ENCODE measurements at regions not wholly inside any gene's neighbourhood (a gene's known extent, or its start where the extent isn't known, plus 50 kb on each side); places are given as distances from the start of the nearest gene placed in this dataset.

- no peaks in the 10 kb centered on the region for H3K9me3 Mint-ChIP-seq
- H3K4me3 Mint-ChIP-seq = no peak overlapping the region
- ATAC-seq = no peak
These were observed 251.8 kb upstream of the NFE2L3 start for GRCh38 chr7:25900245-25900644.

GRCh38 chr7:25900877-25901276, 251.1 kb upstream of the NFE2L3 start:
- Mint-ChIP-seq H3K36me3 (no peaks in the 10 kb centered on the region), H3K4me1 (peaks cover 7% of the 10 kb centered on the region), H3K27ac (no peak overlapping the region), H3K9me3 (no peaks in the 10 kb centered on the region), H3K4me3 (no peak overlapping the region)
- ATAC-seq = no peak
- DNase-seq (ENCODE audit: low spot score in 2 of 2) = no peak

More at GRCh38 chr7:25900245-25900644, 251.8 kb upstream of the NFE2L3 start:
- no peak for DNase-seq (ENCODE audit: low spot score in 2 of 2)
- Mint-ChIP-seq H3K4me1 (peaks cover 7% of the 10 kb centered on the region), H3K36me3 (no peaks in the 10 kb centered on the region), H3K27ac (no peak overlapping the region)

DNA sequence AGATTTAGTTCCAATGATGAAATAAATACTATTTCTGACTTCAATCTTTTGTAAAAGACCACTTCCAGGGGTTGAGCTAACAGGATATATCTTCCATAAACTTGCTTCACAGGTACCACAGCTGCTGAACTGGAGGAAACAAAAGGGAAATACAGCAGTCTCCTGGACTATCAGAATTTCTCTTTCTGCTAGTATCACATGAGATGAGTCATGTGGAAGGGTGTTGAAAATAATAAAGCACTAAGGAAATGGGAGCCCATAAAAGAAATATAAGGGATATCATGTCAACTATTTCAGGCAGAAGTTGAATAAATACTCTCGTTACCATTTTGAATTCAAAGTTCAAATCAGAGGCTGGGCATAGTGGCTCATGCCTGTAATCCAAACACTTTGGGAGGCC, 250.3 kb upstream of the NFE2L3 start:
- H3K9me3 Mint-ChIP-seq = no peaks in the 10 kb centered on the region
- no peak overlapping the region for H3K27ac Mint-ChIP-seq
- no peak overlapping the region for H3K4me3 Mint-ChIP-seq
- H3K36me3 Mint-ChIP-seq = no peaks in the 10 kb centered on the region
- H3K4me1 Mint-ChIP-seq = peaks cover 10% of the 10 kb centered on the region
- ATAC-seq = no peak
- no peak for DNase-seq (ENCODE audit: low spot score in 2 of 2)

GRCh38 chr7:25906003-25906402, 246.0 kb upstream of the NFE2L3 start:
- H3K4me3 Mint-ChIP-seq = no peak overlapping the region
- peak overlapping the region; percentile 4 for H3K27ac Mint-ChIP-seq
- no peak for ATAC-seq
- DNase-seq (ENCODE audit: low spot score in 2 of 2) = no peak
- H3K36me3 Mint-ChIP-seq = no peaks in the 10 kb centered on the region
- H3K4me1 Mint-ChIP-seq = peaks cover 18% of the 10 kb centered on the region
- H3K9me3 Mint-ChIP-seq = no peaks in the 10 kb centered on the region

DNA sequence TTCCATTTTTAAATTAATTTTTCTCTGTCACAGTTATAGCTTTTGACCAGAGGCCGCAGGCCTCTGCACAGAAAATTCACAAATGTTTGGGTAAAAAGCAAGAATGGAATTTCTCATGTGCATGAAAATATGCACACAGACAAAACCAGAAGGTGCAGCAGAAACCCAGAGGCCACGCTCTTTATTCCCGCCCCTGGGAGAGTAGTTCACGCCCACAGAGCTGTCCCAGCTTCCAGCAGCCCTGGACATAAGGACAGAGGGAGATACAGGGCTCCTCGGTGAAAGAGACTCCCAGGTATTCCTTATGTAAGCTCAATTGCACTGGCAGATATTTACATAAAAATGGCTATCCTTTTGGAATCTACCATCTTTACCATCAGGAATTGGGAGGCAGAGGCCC, 245.2 kb upstream of the NFE2L3 start:
- Mint-ChIP-seq H3K9me3 (no peaks in the 10 kb centered on the region), H3K36me3 (no peaks in the 10 kb centered on the region), H3K27ac (no peak overlapping the region), H3K4me3 (no peak overlapping the region), H3K4me1 (peaks cover 18% of the 10 kb centered on the region)
- peak in 1 of 2 donors; percentile 6 for DNase-seq (ENCODE audit: low spot score in 2 of 2)
- ATAC-seq = no peak

- H3K36me3 Mint-ChIP-seq = no peaks in the 10 kb centered on the region
- ATAC-seq (no peak), DNase-seq (ENCODE audit: low spot score in 2 of 2) (no peak)
- H3K4me1 Mint-ChIP-seq = peaks cover 18% of the 10 kb centered on the region
- no peak overlapping the region for H3K27ac Mint-ChIP-seq
- no peak overlapping the region for H3K4me3 Mint-ChIP-seq
- no peaks in the 10 kb centered on the region for H3K9me3 Mint-ChIP-seq
These were observed 244.8 kb upstream of the NFE2L3 start for GRCh38 chr7:25907214-25907613.

DNA sequence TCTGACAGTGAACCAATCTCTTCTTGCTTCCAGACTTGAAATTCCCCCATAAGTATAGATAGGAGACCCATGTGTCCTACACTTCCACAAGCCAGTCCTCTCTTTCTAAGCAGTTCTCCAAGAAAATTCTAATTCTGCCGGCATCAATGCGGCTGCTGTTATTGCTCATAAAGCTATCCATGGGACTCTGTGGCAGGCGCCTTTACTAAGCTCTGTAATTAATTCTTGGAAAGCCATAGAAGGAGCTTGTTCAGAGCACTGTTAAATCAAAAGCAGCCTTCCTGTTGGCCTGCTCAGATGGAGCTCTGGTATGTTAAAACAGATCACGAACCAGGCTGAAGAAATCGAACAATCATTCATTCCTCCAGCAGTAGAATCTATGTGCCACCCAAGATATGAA, 244.3 kb upstream of the NFE2L3 start:
- no peak overlapping the region for H3K4me3 Mint-ChIP-seq
- no peak for DNase-seq (ENCODE audit: low spot score in 2 of 2)
- no peaks in the 10 kb centered on the region for H3K36me3 Mint-ChIP-seq
- ATAC-seq = no peak
- H3K4me1 Mint-ChIP-seq = peaks cover 18% of the 10 kb centered on the region
- H3K27ac Mint-ChIP-seq = no peak overlapping the region
- no peaks in the 10 kb centered on the region for H3K9me3 Mint-ChIP-seq

GRCh38 chr7:25908154-25908949, 243.6 kb upstream of the NFE2L3 start:
- H3K4me1 Mint-ChIP-seq = peaks cover 18% of the 10 kb centered on the region
- no peak overlapping the region for H3K27ac Mint-ChIP-seq
- ATAC-seq (peak; percentile 82), DNase-seq (ENCODE audit: low spot score in 2 of 2) (no peak)
- no peaks in the 10 kb centered on the region for H3K36me3 Mint-ChIP-seq
- H3K9me3 Mint-ChIP-seq = no peaks in the 10 kb centered on the region
- H3K4me3 Mint-ChIP-seq = no peak overlapping the region

- no peak for DNase-seq (ENCODE audit: low spot score in 2 of 2)
- Mint-ChIP-seq H3K36me3 (no peaks in the 10 kb centered on the region), H3K9me3 (no peaks in the 10 kb centered on the region), H3K4me3 (no peak overlapping the region), H3K4me1 (peaks cover 9% of the 10 kb centered on the region), H3K27ac (no peak overlapping the region)
- no peak for ATAC-seq
These were observed 240.0 kb upstream of the NFE2L3 start for GRCh38 chr7:25911738-25912607.

- H3K4me3 Mint-ChIP-seq = no peak overlapping the region
- peaks cover 7% of the 10 kb centered on the region for H3K9me3 Mint-ChIP-seq
- no peaks in the 10 kb centered on the region for H3K36me3 Mint-ChIP-seq
- DNase-seq (ENCODE audit: low spot score in 2 of 2) = no peak
- no peak overlapping the region for H3K27ac Mint-ChIP-seq
- peak; percentile 75 for ATAC-seq
- no peaks in the 10 kb centered on the region for H3K4me1 Mint-ChIP-seq
These were observed 238.3 kb upstream of the NFE2L3 start for GRCh38 chr7:25913598-25914224.

GRCh38 chr7:25918731-25919130, 233.3 kb upstream of the NFE2L3 start:
- no peak for DNase-seq (ENCODE audit: low spot score in 2 of 2)
- no peak overlapping the region for H3K4me3 Mint-ChIP-seq
- no peak overlapping the region for H3K27ac Mint-ChIP-seq
- H3K9me3 Mint-ChIP-seq = peaks cover 11% of the 10 kb centered on the region
- no peaks in the 10 kb centered on the region for H3K4me1 Mint-ChIP-seq
- no peaks in the 10 kb centered on the region for H3K36me3 Mint-ChIP-seq
- no peak for ATAC-seq

- DNase-seq (ENCODE audit: low spot score in 2 of 2) = no peak
- ATAC-seq = no peak
- H3K4me1 Mint-ChIP-seq = no peaks in the 10 kb centered on the region
These were observed 229.7 kb upstream of the NFE2L3 start for GRCh38 chr7:25922296-25922695.

DNA sequence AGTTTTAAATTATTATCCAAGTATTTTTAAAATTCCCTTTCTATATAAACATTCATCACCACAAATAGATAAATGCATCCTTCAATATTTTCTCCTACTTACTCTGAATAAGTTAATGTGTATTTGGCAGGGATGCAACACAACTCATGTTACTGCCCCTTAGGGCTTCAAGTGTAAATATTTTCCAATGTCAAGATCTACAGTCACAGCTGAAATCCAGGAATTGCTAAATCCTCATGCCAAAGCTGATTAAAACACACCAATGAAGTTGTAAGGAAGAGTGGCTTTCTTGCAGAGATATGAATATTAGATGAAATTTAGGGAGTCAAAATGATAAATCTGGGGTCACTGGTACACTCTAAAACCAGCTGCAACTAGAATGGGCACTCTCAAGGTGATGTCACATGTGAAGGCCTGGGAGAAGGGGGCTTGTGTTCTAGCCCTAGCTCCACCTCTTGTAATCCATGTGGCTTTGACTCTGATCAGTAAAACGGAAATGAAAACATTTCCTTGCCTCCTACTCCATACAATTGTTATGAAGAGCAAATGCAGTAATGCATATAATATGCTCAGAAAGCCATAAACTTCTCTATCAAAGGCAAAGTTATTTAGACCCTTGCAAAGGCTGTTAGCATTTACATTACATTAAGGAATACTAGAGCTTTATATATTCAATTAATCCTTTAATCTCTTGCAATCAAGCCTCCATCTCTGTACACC, 228.1 kb upstream of the NFE2L3 start:
- H3K27ac Mint-ChIP-seq = no peak overlapping the region
- ATAC-seq (no peak), DNase-seq (ENCODE audit: low spot score in 2 of 2) (no peak)
- no peaks in the 10 kb centered on the region for H3K4me1 Mint-ChIP-seq
- H3K9me3 Mint-ChIP-seq = peaks cover 2% of the 10 kb centered on the region
- no peaks in the 10 kb centered on the region for H3K36me3 Mint-ChIP-seq
- no peak overlapping the region for H3K4me3 Mint-ChIP-seq

More at GRCh38 chr7:25922296-25922695, 229.7 kb upstream of the NFE2L3 start:
- Mint-ChIP-seq H3K9me3 (peaks cover 11% of the 10 kb centered on the region), H3K27ac (no peak overlapping the region), H3K4me3 (no peak overlapping the region), H3K36me3 (no peaks in the 10 kb centered on the region)

- DNase-seq (ENCODE audit: low spot score in 2 of 2) = no peak
- ATAC-seq = no peak
- Mint-ChIP-seq H3K27ac (no peak overlapping the region), H3K36me3 (no peaks in the 10 kb centered on the region), H3K9me3 (no peaks in the 10 kb centered on the region), H3K4me1 (no peaks in the 10 kb centered on the region), H3K4me3 (no peak overlapping the region)
These were observed 226.0 kb upstream of the NFE2L3 start for GRCh38 chr7:25926009-25926408.

DNA sequence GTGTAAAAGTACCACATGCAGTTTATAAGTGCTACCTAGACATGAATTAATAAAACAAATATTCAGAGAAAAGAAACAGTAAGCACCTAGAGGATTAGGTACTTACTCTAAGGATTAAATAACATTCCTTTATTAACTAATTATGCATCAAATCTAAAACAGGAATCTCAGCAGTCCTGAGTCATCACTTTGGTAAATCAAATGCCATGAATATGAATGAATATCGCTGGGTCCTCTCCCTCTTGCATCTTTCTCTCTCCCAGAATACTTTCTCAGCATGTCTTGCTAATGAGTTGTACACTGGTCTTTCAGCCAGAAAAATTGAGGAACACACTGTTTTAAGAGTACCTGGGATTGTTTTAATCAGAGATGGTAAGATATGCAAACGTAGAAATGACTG, 225.5 kb upstream of the NFE2L3 start:
- H3K27ac Mint-ChIP-seq = no peak overlapping the region
- no peaks in the 10 kb centered on the region for H3K4me1 Mint-ChIP-seq
- ATAC-seq (no peak), DNase-seq (ENCODE audit: low spot score in 2 of 2) (no peak)
- H3K9me3 Mint-ChIP-seq = no peaks in the 10 kb centered on the region
- H3K4me3 Mint-ChIP-seq = no peak overlapping the region
- no peaks in the 10 kb centered on the region for H3K36me3 Mint-ChIP-seq
